BJ (cell line): ENCODE measurements at regions not wholly inside any gene's neighbourhood (a gene's known extent, or its start where the extent isn't known, plus 50 kb on each side); places are given as distances from the start of the nearest gene placed in this dataset.

ENCODE experiments used
- CTCF ChIA-PET: fragments of 350-600 bp; formaldehyde crosslinking; extraction: SDS; loops from one replicate; lab custom pipeline; 2021; ENCODE audit warnings: antibody characterized with exemption, inconsistent platforms; lab: Yijun Ruan, JAX
- POLR2A ChIA-PET: fragments of 300-600 bp; sonication (Branson Sonifier 250); formaldehyde crosslinking; extraction: SDS; loops from one replicate; lab custom pipeline; 2021; ENCODE audit warnings: antibody characterized with exemption; lab: Charles Lee
- DNase-seq: peaks from one replicate; pipeline ENCODE4 v3.0.0-alpha.2; 2011; ENCODE audit warnings: low read depth
- H3K27me3 ChIP-seq: 2 replicates; pipeline ENCODE4 v1.6.0; 2011; ENCODE audit warnings: low read length; ENCODE audit not compliant: control insufficient read depth, insufficient read depth
- H3K36me3 ChIP-seq: 2 replicates; pipeline ENCODE4 v1.5.1; 2011; ENCODE audit warnings: low read length; ENCODE audit not compliant: control insufficient read depth, insufficient read depth
- H3K4me3 ChIP-seq: 2 replicates; pipeline ENCODE4 v1.5.1; 2011; ENCODE audit warnings: low read depth, mild to moderate bottlenecking, control low read depth, low read length
- TF ChIP-seq, protein P1 (sequence below): IDR thresholded peaks from 2 replicates; pipeline ENCODE4 v1.5.1; 2011; ENCODE audit warnings: low read depth, mild to moderate bottlenecking, control low read depth, inconsistent platforms, low read length, moderate library complexity; ENCODE audit not compliant: insufficient read depth

DNA sequence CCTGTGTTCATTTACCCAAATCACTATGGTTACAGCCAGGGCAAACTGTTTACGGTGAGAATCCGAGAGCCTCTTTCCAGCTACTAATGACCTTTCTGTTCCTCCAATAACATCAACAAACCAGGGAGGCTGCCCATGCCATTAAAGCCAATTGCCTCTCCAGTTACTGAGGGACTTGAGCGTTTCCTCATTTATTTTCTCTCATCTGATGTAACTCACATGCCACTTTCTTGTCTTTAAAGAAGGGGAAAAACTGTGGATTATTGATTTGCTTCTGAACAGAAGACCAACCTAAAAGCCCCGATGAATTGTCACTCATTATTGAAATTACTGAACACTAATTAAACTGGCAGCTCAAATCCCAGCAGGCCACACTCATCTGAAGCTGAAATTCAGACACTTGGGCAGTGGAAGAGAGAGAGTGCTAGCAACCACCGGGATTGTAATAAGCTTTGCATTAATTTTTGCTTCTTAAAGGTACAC lies 595.8 kb upstream of the MKI67 start:
- no peak overlapping the region for H3K4me3 ChIP-seq
- ChIA-PET POLR2A (no interaction called here), CTCF (no interaction called here)
- TF ChIP-seq, protein P1, sequence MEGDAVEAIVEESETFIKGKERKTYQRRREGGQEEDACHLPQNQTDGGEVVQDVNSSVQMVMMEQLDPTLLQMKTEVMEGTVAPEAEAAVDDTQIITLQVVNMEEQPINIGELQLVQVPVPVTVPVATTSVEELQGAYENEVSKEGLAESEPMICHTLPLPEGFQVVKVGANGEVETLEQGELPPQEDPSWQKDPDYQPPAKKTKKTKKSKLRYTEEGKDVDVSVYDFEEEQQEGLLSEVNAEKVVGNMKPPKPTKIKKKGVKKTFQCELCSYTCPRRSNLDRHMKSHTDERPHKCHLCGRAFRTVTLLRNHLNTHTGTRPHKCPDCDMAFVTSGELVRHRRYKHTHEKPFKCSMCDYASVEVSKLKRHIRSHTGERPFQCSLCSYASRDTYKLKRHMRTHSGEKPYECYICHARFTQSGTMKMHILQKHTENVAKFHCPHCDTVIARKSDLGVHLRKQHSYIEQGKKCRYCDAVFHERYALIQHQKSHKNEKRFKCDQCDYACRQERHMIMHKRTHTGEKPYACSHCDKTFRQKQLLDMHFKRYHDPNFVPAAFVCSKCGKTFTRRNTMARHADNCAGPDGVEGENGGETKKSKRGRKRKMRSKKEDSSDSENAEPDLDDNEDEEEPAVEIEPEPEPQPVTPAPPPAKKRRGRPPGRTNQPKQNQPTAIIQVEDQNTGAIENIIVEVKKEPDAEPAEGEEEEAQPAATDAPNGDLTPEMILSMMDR, result no peak
- H3K36me3 ChIP-seq, result no peaks in the 10 kb centered on the region
- no peaks in the 10 kb centered on the region for H3K27me3 ChIP-seq
- no peak for DNase-seq

- no peak overlapping the region for H3K4me3 ChIP-seq
- TF ChIP-seq, protein P1, result no peak
- H3K27me3 ChIP-seq, result no peaks in the 10 kb centered on the region
- POLR2A ChIA-PET, result no interaction called here
- DNase-seq, result no peak
- CTCF ChIA-PET, result no interaction called here
- no peaks in the 10 kb centered on the region for H3K36me3 ChIP-seq
Observed at GRCh38 chr10:128722947-128723346, 596.7 kb upstream of the MKI67 start.

GRCh38 chr10:128723631-128724205 lies 597.5 kb upstream of the MKI67 start:
- ChIA-PET CTCF (no interaction called here), POLR2A (no interaction called here)
- TF ChIP-seq, protein P1, result no peak

GRCh38 chr10:128725531-128725930 lies 599.3 kb upstream of the MKI67 start:
- Histone ChIP-seq H3K27me3 (no peaks in the 10 kb centered on the region), H3K4me3 (no peak overlapping the region), H3K36me3 (no peaks in the 10 kb centered on the region)
- TF ChIP-seq, protein P1, result no peak
- DNase-seq, result no peak
- POLR2A ChIA-PET, result no interaction called here
- CTCF ChIA-PET, result no interaction called here

More at GRCh38 chr10:128723631-128724205, 597.5 kb upstream of the MKI67 start:
- H3K27me3 ChIP-seq, result no peaks in the 10 kb centered on the region
- no peak for DNase-seq
- no peaks in the 10 kb centered on the region for H3K36me3 ChIP-seq
- H3K4me3 ChIP-seq, result no peak overlapping the region

DNA sequence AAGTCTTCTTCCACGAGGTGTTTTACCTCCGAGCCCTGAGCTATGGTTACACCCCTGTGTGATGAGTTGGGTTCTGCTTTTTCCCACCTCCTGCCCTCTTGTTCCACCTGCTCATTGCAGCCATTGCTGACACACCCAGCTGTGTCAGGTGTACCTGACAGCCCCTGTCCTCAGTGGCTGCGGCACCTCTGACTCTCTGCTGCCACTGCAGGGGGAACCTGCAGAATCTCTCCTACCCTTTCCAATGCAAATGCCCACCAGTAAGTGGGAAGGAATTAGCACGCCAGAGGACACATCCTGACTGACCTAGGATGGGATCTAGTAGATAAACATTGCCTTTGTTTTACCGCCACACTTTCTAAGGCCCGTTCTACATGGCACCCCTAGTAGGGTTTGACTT lies 600.9 kb upstream of the MKI67 start:
- no peak overlapping the region for H3K4me3 ChIP-seq
- CTCF ChIA-PET, result no interaction called here
- no peaks in the 10 kb centered on the region for H3K36me3 ChIP-seq
- H3K27me3 ChIP-seq, result no peaks in the 10 kb centered on the region
- no peak for DNase-seq
- POLR2A ChIA-PET, result no interaction called here
- TF ChIP-seq, protein P1, result no peak
